GM12878 (cell line): ENCODE measurements at regions not wholly inside any gene's neighbourhood (a gene's known extent, or its start where the extent isn't known, plus 50 kb on each side); places are given as distances from the start of the nearest gene placed in this dataset.

Source experiments
- FOXK2 ChIP-seq: fragments of 450-650 bp; IDR thresholded peaks from 2 replicates; pipeline ENCODE4 v1.6.1; 2017; ENCODE audit warnings: mild to moderate bottlenecking, moderate library complexity
- MYB ChIP-seq: fragments of 150-350 bp; IDR thresholded peaks from 2 replicates; pipeline ENCODE4 v1.6.1; 2014; ENCODE audit warnings: mild to moderate bottlenecking, low read depth, low read length, borderline replicate concordance
- MYC ChIP-seq: IDR thresholded peaks from 2 replicates; pipeline ENCODE4 v1.6.1; 2011; ENCODE audit warnings: mild to moderate bottlenecking, low read length, moderate library complexity, inconsistent platforms; ENCODE audit not compliant: insufficient read depth, insufficient replicate concordance, insufficient read length, severe bottlenecking
- POLR2AphosphoS5 ChIP-seq: IDR thresholded peaks from 2 replicates; pipeline ENCODE4 v1.6.1; 2011; ENCODE audit warnings: mild to moderate bottlenecking, low read length, inconsistent platforms
- RAD51 ChIP-seq: fragments of 450-650 bp; IDR thresholded peaks from 2 replicates; pipeline ENCODE4 v1.6.1; 2016; ENCODE audit warnings: moderate library complexity, mild to moderate bottlenecking, inconsistent platforms
- RCOR1 ChIP-seq: conservative IDR thresholded peaks from 2 replicates; pipeline ENCODE4 v1.6.1; 2012; ENCODE audit warnings: low read depth, low read length, improper control_type of control experiment
- TF ChIP-seq, protein P1 (sequence below): fragments of 150-350 bp; IDR thresholded peaks from 2 replicates; pipeline ENCODE4 v1.6.1; 2016; ENCODE audit warnings: low read depth, low read length
- TF ChIP-seq, protein P2 (sequence below): IDR thresholded peaks from 2 replicates; pipeline ENCODE4 v1.6.1; 2011; ENCODE audit warnings: borderline replicate concordance, low read depth, mild to moderate bottlenecking, moderate library complexity, low read length; ENCODE audit not compliant: insufficient read depth, poor library complexity, severe bottlenecking
- TF ChIP-seq, protein P3 (sequence below): fragments of 450-650 bp; IDR thresholded peaks from 2 replicates; pipeline ENCODE4 v1.6.1; 2017; ENCODE audit warnings: mild to moderate bottlenecking, moderate library complexity
- TF ChIP-seq, protein P4 (sequence below): fragments of 450-650 bp; IDR thresholded peaks from 2 replicates; pipeline ENCODE4 v1.6.1; 2017; ENCODE audit warnings: borderline replicate concordance
- TF ChIP-seq, protein P5 (sequence below): IDR thresholded peaks from 2 replicates; pipeline ENCODE4 v1.6.1; 2011; ENCODE audit warnings: low read depth, low read length, improper control_type of control experiment, borderline replicate concordance
- TF ChIP-seq, protein P6 (sequence below): fragments of 450-650 bp; formaldehyde crosslinking; IDR thresholded peaks from 2 replicates; pipeline ENCODE4 v1.5.0; 2022; ENCODE audit warnings: mild to moderate bottlenecking, missing genetic modification characterization

DNA sequence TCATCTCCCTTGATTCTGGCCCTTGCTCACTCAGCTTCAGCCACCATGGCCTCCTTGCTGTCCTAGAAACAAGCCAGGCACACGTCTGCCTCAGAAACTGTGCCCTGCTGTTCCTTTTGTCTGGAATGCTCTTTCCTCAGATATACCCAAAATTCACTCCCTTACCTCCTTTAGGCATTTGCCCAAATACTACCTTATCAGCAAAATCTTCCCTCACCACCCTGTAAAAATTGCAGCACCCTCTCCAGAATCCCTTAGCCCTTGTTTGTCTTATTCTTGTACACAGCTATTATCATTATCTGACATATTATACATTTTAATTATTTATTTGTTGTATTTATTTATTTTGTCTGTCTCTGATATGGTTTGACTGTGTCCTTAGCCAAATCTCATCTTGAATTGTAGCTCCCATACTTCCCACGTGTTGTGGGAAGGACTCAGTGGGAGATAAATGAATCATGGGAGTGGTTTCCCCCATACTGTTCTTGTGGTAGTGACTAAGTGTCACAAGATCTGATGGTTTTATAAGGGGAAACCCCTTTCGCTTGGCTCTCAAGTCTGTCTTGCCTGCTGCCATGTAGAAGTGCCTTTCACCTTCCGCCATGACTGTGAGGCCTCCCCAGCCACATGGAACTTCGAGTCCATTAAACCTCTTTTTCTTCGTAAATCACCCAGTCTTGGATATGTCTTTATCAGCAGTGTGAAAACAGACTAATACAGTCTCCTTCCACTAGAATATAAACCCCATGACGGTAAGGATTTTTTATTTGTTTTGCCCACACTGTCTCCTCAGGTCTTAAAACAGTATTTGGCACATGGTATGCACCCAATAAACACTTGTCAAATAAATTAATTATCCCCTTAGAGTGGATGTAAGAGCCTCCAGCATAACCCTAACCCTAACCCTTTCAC, 60.0 kb upstream of the STT3B start (continued):
- TF ChIP-seq, protein P1, sequence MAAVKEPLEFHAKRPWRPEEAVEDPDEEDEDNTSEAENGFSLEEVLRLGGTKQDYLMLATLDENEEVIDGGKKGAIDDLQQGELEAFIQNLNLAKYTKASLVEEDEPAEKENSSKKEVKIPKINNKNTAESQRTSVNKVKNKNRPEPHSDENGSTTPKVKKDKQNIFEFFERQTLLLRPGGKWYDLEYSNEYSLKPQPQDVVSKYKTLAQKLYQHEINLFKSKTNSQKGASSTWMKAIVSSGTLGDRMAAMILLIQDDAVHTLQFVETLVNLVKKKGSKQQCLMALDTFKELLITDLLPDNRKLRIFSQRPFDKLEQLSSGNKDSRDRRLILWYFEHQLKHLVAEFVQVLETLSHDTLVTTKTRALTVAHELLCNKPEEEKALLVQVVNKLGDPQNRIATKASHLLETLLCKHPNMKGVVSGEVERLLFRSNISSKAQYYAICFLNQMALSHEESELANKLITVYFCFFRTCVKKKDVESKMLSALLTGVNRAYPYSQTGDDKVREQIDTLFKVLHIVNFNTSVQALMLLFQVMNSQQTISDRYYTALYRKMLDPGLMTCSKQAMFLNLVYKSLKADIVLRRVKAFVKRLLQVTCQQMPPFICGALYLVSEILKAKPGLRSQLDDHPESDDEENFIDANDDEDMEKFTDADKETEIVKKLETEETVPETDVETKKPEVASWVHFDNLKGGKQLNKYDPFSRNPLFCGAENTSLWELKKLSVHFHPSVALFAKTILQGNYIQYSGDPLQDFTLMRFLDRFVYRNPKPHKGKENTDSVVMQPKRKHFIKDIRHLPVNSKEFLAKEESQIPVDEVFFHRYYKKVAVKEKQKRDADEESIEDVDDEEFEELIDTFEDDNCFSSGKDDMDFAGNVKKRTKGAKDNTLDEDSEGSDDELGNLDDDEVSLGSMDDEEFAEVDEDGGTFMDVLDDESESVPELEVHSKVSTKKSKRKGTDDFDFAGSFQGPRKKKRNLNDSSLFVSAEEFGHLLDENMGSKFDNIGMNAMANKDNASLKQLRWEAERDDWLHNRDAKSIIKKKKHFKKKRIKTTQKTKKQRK: no peak
- TF ChIP-seq, protein P2, sequence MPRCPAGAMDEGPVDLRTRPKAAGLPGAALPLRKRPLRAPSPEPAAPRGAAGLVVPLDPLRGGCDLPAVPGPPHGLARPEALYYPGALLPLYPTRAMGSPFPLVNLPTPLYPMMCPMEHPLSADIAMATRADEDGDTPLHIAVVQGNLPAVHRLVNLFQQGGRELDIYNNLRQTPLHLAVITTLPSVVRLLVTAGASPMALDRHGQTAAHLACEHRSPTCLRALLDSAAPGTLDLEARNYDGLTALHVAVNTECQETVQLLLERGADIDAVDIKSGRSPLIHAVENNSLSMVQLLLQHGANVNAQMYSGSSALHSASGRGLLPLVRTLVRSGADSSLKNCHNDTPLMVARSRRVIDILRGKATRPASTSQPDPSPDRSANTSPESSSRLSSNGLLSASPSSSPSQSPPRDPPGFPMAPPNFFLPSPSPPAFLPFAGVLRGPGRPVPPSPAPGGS: no peak
- TF ChIP-seq, protein P3, sequence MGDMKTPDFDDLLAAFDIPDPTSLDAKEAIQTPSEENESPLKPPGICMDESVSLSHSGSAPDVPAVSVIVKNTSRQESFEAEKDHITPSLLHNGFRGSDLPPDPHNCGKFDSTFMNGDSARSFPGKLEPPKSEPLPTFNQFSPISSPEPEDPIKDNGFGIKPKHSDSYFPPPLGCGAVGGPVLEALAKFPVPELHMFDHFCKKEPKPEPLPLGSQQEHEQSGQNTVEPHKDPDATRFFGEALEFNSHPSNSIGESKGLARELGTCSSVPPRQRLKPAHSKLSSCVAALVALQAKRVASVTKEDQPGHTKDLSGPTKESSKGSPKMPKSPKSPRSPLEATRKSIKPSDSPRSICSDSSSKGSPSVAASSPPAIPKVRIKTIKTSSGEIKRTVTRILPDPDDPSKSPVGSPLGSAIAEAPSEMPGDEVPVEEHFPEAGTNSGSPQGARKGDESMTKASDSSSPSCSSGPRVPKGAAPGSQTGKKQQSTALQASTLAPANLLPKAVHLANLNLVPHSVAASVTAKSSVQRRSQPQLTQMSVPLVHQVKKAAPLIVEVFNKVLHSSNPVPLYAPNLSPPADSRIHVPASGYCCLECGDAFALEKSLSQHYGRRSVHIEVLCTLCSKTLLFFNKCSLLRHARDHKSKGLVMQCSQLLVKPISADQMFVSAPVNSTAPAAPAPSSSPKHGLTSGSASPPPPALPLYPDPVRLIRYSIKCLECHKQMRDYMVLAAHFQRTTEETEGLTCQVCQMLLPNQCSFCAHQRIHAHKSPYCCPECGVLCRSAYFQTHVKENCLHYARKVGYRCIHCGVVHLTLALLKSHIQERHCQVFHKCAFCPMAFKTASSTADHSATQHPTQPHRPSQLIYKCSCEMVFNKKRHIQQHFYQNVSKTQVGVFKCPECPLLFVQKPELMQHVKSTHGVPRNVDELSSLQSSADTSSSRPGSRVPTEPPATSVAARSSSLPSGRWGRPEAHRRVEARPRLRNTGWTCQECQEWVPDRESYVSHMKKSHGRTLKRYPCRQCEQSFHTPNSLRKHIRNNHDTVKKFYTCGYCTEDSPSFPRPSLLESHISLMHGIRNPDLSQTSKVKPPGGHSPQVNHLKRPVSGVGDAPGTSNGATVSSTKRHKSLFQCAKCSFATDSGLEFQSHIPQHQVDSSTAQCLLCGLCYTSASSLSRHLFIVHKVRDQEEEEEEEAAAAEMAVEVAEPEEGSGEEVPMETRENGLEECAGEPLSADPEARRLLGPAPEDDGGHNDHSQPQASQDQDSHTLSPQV: 0 out of 2 replicates have a peak, but pooled peaks have one; percentile 42
- TF ChIP-seq RCOR1 (no peak), FOXK2 (no peak), MYC (no peak), RAD51 (peak; percentile 29; the same call in 1 of the 2 replicates), POLR2AphosphoS5 (no peak), MYB (no peak)
- TF ChIP-seq, protein P4, sequence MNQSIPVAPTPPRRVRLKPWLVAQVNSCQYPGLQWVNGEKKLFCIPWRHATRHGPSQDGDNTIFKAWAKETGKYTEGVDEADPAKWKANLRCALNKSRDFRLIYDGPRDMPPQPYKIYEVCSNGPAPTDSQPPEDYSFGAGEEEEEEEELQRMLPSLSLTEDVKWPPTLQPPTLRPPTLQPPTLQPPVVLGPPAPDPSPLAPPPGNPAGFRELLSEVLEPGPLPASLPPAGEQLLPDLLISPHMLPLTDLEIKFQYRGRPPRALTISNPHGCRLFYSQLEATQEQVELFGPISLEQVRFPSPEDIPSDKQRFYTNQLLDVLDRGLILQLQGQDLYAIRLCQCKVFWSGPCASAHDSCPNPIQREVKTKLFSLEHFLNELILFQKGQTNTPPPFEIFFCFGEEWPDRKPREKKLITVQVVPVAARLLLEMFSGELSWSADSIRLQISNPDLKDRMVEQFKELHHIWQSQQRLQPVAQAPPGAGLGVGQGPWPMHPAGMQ: no peak
- TF ChIP-seq, protein P5, sequence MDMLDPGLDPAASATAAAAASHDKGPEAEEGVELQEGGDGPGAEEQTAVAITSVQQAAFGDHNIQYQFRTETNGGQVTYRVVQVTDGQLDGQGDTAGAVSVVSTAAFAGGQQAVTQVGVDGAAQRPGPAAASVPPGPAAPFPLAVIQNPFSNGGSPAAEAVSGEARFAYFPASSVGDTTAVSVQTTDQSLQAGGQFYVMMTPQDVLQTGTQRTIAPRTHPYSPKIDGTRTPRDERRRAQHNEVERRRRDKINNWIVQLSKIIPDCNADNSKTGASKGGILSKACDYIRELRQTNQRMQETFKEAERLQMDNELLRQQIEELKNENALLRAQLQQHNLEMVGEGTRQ: no peak
- TF ChIP-seq, protein P6, sequence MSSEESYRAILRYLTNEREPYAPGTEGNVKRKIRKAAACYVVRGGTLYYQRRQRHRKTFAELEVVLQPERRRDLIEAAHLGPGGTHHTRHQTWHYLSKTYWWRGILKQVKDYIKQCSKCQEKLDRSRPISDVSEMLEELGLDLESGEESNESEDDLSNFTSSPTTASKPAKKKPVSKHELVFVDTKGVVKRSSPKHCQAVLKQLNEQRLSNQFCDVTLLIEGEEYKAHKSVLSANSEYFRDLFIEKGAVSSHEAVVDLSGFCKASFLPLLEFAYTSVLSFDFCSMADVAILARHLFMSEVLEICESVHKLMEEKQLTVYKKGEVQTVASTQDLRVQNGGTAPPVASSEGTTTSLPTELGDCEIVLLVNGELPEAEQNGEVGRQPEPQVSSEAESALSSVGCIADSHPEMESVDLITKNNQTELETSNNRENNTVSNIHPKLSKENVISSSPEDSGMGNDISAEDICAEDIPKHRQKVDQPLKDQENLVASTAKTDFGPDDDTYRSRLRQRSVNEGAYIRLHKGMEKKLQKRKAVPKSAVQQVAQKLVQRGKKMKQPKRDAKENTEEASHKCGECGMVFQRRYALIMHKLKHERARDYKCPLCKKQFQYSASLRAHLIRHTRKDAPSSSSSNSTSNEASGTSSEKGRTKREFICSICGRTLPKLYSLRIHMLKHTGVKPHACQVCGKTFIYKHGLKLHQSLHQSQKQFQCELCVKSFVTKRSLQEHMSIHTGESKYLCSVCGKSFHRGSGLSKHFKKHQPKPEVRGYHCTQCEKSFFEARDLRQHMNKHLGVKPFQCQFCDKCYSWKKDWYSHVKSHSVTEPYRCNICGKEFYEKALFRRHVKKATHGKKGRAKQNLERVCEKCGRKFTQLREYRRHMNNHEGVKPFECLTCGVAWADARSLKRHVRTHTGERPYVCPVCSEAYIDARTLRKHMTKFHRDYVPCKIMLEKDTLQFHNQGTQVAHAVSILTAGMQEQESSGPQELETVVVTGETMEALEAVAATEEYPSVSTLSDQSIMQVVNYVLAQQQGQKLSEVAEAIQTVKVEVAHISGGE (CRISPR knock-in tag): no peak
